Left lung (tissue), 4 donors: ENCODE measurements at regions not wholly inside any gene's neighbourhood (a gene's known extent, or its start where the extent isn't known, plus 50 kb on each side); places are given as distances from the start of the nearest gene placed in this dataset.

Experiments used
- ATAC-seq: fragments of 200-7000 bp; cut with Tn5 transposase; one replicate; pipeline ENCODE4 v1.9.1; 2020; ENCODE audit warnings: moderate library complexity
- DNase-seq, 4 donors: peaks; one replicate each; pipeline ENCODE4 v3.0.0-alpha.2; 2013 to 2020
- H3K27ac ChIP-seq, 2 donors: fragments of 200-600 bp; sonication (generic) in 1 of 2; one replicate each; pipeline versions ENCODE4 v1.5.0 to v1.8.0; 2020 to 2021
- H3K27me3 ChIP-seq, 2 donors: fragments of 200-600 bp; sonication (generic) in 1 of 2; one replicate each; pipeline versions ENCODE4 v1.5.0 to v1.8.0; 2020 to 2021
- H3K36me3 ChIP-seq, 2 donors: fragments of 200-600 bp; sonication (generic) in 1 of 2; one replicate each; pipeline versions ENCODE4 v1.5.0 to v1.8.0; 2020 to 2021
- H3K4me1 ChIP-seq, 2 donors: fragments of 200-600 bp; one replicate each; pipeline ENCODE4 v1.8.0; 2021
- H3K4me3 ChIP-seq, 2 donors: fragments of 200-600 bp; sonication (generic) in 1 of 2; one replicate each; pipeline versions ENCODE4 v1.5.0 to v1.8.0; 2020 to 2021; ENCODE audit warnings: mild to moderate bottlenecking in 1 of 2
- H3K9me3 ChIP-seq, 2 donors: fragments of 200-600 bp; sonication (generic) in 1 of 2; one replicate each; pipeline versions ENCODE4 v1.5.0 to v1.8.0; 2020 to 2021
- intact Hi-C, 2 donors: fragments of 100-400 bp; cut with DNase I; formaldehyde crosslinking; loops; one replicate each; pipeline versions ENCODE4 v1.11.2 to v1.14.2; 2022
- TF ChIP-seq, protein P1 (sequence below), 2 donors: fragments of 200-600 bp; sonication (generic) in 1 of 2; IDR thresholded peaks; one replicate each; pipeline versions ENCODE4 v1.5.0 to v1.8.0; 2021; ENCODE audit warnings: antibody characterized with exemption in 2 of 2
- donor health status: DM: no; HTN: yes; CAD: no.
- donor health status: DM: no; HTN: no; CAD: no.

DNA sequence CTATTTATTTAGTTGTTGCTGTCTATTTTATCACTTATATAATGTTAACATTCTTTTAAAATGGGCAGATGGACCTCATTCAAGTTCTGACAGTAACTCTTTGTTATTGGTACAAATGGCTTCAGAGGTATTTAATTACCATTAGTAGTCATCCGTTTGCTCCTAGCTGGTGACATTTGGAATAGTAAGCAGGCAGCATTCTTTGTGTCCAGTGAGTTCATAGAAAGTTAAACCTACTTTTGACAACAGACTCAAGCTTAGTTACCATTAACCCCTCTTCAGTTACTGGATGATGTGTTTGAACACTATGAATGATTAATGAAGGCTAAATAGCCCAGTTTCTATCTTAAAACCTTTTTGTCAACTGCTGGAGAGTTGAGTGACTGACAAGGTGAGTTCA is 500.7 kb upstream of the ATP11B start:
- Histone ChIP-seq H3K9me3 (no peaks in the 10 kb centered on the region), H3K27me3 (no peaks in the 10 kb centered on the region), H3K4me3 (no peak overlapping the region), H3K4me1 (no peaks in the 10 kb centered on the region), H3K36me3 (no peaks in the 10 kb centered on the region), H3K27ac (no peak overlapping the region)
- intact Hi-C loops = no loop called here
- ATAC-seq = no peak
- TF ChIP-seq, protein P1, sequence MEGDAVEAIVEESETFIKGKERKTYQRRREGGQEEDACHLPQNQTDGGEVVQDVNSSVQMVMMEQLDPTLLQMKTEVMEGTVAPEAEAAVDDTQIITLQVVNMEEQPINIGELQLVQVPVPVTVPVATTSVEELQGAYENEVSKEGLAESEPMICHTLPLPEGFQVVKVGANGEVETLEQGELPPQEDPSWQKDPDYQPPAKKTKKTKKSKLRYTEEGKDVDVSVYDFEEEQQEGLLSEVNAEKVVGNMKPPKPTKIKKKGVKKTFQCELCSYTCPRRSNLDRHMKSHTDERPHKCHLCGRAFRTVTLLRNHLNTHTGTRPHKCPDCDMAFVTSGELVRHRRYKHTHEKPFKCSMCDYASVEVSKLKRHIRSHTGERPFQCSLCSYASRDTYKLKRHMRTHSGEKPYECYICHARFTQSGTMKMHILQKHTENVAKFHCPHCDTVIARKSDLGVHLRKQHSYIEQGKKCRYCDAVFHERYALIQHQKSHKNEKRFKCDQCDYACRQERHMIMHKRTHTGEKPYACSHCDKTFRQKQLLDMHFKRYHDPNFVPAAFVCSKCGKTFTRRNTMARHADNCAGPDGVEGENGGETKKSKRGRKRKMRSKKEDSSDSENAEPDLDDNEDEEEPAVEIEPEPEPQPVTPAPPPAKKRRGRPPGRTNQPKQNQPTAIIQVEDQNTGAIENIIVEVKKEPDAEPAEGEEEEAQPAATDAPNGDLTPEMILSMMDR (IDR thresholded peaks at IDR 0.05) = no peak
- DNase-seq = no peak

DNA sequence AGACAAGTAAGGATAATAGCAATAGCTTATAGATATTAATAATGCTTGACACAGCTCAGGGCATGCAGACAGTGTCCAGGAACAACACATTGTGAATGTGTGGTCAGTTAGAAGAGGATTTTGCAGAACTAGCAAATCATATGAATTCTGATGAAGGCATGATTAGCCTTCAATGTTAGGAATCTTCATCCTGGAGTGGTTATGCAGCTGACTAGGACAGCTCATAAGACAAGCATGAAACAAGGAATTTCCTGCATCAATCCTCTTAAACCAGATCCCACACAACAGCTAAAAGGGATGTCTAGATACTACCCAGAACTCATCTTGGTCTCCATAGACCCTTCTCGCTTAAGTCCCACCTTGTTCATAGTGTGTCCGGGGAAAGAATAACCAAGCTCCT is 499.0 kb upstream of the ATP11B start:
- TF ChIP-seq, protein P1 (IDR thresholded peaks at IDR 0.05) = no peak
- Histone ChIP-seq H3K36me3 (no peaks in the 10 kb centered on the region), H3K4me1 (no peaks in the 10 kb centered on the region), H3K9me3 (no peaks in the 10 kb centered on the region), H3K27me3 (no peaks in the 10 kb centered on the region), H3K4me3 (no peak overlapping the region), H3K27ac (no peak overlapping the region)
- ATAC-seq (no peak), DNase-seq (no peak)
- intact Hi-C loops = no loop called here

DNA sequence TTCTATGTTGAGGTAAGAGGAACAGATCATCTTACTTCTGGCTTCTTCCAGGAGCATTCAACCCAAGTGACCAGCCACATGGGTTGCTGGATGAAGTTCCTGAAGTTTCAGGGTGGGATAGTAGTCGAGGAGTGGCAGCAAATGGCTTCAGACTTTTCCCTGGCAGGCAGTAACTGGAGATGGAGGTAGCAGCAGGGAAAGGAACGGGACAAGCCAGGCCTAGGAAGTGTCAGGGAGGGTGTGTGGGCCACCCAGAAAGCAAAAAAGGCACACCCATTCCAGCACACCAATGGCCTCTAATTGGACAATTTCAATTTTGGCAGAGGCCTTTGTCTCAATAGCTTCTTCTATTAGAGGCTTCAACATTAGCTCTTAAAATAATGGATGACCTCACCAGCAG is 498.6 kb upstream of the ATP11B start:
- no peaks in the 10 kb centered on the region for H3K9me3 ChIP-seq
- H3K36me3 ChIP-seq = no peaks in the 10 kb centered on the region
- H3K4me1 ChIP-seq = no peaks in the 10 kb centered on the region
- TF ChIP-seq, protein P1 (IDR thresholded peaks at IDR 0.05) = no peak
- no peaks in the 10 kb centered on the region for H3K27me3 ChIP-seq
- ATAC-seq = no peak
- H3K27ac ChIP-seq = no peak overlapping the region
- H3K4me3 ChIP-seq = no peak overlapping the region
- DNase-seq = no peak
- intact Hi-C loops = no loop called here

DNA sequence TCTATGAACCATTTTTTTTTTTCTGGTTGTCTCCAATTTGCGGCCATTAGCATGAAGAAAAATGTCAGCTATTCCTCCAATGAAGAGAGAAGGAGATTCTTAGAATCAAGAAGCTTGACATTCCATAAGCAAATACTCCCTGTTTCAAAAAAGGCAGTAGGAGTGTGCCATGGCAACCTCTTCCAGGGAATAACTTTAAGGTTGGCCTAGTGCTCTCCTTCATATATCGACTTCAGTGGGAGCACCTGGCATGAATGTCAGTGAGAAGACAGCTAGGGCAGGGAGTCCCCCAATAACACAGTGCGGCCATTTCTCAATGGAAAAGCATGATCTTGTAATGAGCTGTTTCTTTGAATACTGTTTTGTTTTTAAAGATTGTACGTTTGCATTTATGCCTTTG is 493.0 kb upstream of the ATP11B start:
- no peaks in the 10 kb centered on the region for H3K4me1 ChIP-seq
- no peaks in the 10 kb centered on the region for H3K27me3 ChIP-seq
- intact Hi-C loops = no loop called here
- DNase-seq (no peak), ATAC-seq (no peak)
- TF ChIP-seq, protein P1 (IDR thresholded peaks at IDR 0.05) = no peak
- H3K27ac ChIP-seq = no peak overlapping the region
- H3K9me3 ChIP-seq = no peaks in the 10 kb centered on the region
- H3K4me3 ChIP-seq = no peak overlapping the region
- H3K36me3 ChIP-seq = no peaks in the 10 kb centered on the region

DNA sequence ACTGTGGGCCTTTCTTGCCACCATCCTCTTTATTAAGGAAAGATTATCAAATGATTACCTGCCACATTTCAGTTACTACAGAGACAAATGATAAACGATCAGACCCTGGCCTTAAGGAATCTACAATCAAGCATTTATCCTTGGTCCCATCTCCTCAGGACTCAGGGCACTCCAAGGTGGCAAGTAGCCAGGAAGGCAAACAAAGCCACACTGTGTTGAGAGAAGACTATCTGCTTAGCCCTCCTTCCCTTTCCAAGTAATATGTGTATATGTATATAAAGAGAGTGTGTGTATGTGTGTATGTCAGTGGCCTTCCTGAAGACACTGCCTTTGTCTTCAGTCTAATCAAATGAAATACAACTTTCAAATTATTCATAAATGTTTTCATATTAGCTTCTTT is 490.1 kb upstream of the ATP11B start:
- no peaks in the 10 kb centered on the region for H3K9me3 ChIP-seq
- no peaks in the 10 kb centered on the region for H3K27me3 ChIP-seq
- no peaks in the 10 kb centered on the region for H3K36me3 ChIP-seq
- H3K4me1 ChIP-seq = no peaks in the 10 kb centered on the region
- H3K27ac ChIP-seq = no peak overlapping the region
- TF ChIP-seq, protein P1 (IDR thresholded peaks at IDR 0.05) = no peak
- intact Hi-C loops = no loop called here
- DNase-seq (no peak), ATAC-seq (no peak)
- H3K4me3 ChIP-seq = no peak overlapping the region
